H54 (cell line): ENCODE measurements at regions not wholly inside any gene's neighbourhood (a gene's known extent, or its start where the extent isn't known, plus 50 kb on each side); places are given as distances from the start of the nearest gene placed in this dataset.

Source experiments
- DNase-seq: peaks from one replicate; pipeline ENCODE4 v3.0.0; 2011; ENCODE audit warnings: low spot score, mixed read lengths; ENCODE audit not compliant: insufficient read length
- FAIRE-seq: peaks from 3 replicates; lab custom pipeline; 2011; peaks lifted over from hg19 to GRCh38; lab: Jason Lieb, UNC
- POLR2A ChIP-seq: IDR thresholded peaks from 2 replicates; pipeline ENCODE4 v1.6.1; 2011; ENCODE audit warnings: low read depth, mild to moderate bottlenecking, low read length

DNA sequence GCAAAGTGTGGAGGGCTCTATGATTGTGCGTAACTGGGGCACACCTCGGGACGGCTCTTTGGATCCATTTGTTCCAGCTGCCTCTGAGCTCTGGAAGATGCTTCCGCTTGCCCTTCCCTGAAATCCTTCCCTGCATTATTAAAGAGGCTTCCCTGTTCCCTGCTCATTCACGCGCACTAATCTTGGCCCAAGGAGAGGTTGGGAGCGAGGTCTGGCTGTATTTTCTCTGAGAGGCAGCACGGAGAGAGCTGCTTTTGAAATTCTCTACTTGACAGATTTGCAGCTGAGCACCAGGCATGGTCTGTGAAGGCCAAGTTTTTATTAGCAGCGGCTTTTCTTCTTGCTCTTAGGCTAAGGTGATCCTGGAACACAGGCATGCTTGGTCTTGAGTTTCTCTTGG lies 94.8 kb upstream of the NTM start:
- TF ChIP-seq POLR2A = no peak
- FAIRE-seq (no peak), DNase-seq (no peak)

GRCh38 chr11:131278472-131278871 lies 91.9 kb upstream of the NTM start:
- DNase-seq (no peak), FAIRE-seq (no peak)
- TF ChIP-seq POLR2A = no peak

DNA sequence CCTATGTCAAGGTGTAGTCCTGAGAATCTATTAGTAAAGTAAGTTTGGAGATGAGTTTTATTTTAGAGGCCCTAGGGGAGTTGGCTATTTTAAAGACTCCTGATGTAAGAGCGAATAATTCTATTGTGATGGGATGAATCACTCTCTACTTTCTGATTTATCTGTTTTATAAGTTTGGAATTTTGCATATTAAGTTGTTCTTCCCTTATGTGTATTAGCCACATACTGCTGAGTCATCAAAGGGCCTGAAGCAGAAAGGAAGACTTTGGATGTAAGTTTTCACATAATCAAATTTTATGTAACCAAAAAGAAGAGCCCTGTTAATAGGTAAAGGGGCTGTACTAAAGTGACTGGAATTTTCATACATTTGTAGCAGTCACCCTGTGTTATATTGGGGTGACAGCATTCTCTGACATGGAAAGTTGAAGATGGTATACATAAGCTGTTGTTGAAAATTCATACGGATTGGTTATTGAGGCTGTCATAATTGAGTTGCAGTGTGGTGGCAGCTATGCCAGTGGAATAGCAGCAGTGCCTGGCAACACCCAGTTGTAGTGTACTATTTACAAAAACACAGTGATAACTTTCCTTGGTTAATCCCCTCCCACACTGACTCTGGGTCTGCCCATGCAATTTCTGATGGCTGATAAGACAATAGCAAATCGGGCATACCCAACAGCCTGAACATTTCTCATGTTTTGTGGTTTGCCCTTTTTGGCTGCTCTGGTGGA lies 90.6 kb upstream of the NTM start:
- TF ChIP-seq POLR2A = no peak
- DNase-seq (no peak), FAIRE-seq (no peak)

- DNase-seq (no peak), FAIRE-seq (no peak)
- TF ChIP-seq POLR2A = no peak
Observed at GRCh38 chr11:131281316-131281715, 89.1 kb upstream of the NTM start.

DNA sequence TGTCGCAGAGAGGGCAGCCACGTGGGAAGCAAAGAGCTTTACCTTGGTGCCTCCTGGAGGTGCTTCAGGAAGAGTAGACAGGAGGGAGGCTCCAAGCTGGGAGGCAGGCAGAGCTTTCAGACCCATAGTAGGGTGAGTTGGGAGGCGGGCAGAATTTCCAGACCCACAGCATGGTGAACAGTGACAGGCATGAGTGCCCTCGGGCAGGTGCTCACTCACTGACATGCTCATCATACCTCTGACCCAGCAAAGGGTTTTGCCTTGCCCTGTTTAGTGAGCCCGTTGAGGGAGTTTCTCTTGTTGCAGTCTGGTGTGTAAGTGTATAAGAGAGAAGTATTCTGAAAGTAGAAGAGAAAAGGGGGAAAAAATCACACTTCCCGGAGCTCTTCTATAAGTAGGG lies 86.4 kb upstream of the NTM start:
- no peak for TF ChIP-seq POLR2A
- FAIRE-seq = no peak
- no peak for DNase-seq

- TF ChIP-seq POLR2A = no peak
- no peak for FAIRE-seq
- DNase-seq = no peak
Observed at GRCh38 chr11:131288521-131289091, 81.8 kb upstream of the NTM start.

DNA sequence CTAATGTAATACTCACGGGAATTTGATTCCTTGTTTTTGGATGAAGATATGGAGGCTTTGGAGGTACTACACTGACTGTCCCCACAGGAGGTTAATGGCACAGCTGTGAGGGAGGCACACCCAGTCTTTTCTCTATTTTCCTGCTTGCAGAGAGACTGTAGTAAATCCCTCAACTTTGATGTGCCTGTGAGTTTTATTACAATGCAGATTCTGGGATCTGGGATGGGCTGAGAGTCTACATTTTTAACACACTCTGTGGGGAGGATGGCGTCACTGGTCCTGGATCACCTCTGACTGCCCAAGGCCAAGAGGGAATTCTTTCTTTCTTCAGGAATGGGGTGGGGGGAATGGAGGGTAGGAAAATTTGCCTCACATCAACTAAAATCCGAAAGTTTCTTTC lies 80.2 kb upstream of the NTM start:
- FAIRE-seq (no peak), DNase-seq (no peak)
- no peak for TF ChIP-seq POLR2A

GRCh38 chr11:131295986-131296385 lies 74.4 kb upstream of the NTM start:
- TF ChIP-seq POLR2A = no peak
- no peak for FAIRE-seq
- no peak for DNase-seq

GRCh38 chr11:131297441-131297840 lies 73.0 kb upstream of the NTM start:
- DNase-seq (no peak), FAIRE-seq (no peak)
- TF ChIP-seq POLR2A = no peak

DNA sequence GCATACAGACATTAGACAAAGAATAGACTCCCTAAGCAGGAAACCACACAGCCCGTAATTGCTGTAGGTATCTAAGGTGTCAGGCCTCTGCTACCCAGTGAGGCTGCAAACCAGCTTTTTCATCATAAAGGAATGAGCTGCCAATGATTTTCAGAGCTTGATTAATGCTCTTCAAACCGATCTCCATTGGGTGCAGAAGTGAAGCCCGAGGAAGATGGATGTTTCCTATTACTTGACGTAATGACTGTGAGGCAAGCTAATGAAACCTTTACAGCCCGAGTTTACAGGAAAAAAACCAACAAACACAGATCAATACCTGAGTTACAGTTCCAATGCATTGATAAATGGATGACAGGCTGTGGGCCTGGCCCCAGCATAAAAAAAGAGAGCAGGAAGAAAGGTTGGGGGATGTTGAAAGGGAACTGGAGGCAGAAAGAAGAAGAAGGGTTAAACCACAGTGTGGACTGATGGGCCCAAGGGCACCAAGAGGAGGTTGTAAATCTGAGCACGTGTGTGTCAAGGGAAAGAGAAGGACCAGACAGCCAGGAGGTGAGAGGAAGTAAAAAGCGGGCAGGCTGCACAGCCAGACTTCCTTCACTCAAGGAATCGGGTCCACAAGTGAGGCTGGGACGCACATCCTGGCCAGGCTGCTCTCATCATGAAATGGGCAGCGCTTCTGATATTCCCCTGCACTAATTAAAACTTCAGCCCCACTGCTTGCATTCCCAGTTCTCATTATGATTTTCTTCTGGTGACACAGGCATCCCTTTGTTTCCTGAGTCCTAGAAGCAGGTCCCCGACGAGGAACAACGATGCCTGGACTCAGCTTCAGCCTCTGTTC lies 70.6 kb upstream of the NTM start:
- no peak for TF ChIP-seq POLR2A
- DNase-seq (no peak), FAIRE-seq (no peak)

DNA sequence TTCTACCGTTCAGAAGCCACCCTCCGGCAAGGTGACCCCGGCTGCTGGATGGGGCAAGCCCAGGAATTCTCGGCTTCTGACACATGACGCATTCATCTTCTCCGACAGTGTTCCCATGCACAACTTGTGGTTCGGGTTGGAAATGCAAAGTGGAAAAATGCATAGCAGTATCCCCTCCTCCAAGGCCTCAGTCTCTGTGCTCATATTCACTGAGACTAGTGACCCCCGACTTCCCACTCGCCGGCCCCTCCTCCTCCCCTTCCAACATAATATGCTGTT lies 70.0 kb upstream of the NTM start:
- TF ChIP-seq POLR2A = no peak
- FAIRE-seq = no peak

DNA sequence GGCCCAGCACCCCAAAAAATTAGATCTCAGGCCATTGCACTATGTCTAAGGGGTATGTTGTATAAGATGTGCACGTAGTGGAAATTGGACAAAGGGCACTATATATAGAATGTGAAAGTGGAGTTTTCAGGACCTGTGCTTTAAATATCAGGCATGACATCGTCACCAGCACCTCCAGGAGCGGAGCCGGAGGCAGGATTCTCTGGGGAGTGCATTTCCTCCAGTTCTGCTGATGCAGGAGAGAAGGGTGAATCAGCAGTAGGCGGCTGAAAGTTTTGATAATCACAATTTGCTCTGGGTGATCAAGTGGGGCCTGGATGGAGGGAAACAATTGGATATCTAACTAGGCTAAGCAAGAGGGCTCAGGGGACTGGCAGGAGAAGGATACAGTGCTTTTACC lies 69.1 kb upstream of the NTM start:
- DNase-seq (no peak), FAIRE-seq (no peak)
- no peak for TF ChIP-seq POLR2A

More for the DNA sequence above, 70.0 kb upstream of the NTM start:
- no peak for DNase-seq

DNA sequence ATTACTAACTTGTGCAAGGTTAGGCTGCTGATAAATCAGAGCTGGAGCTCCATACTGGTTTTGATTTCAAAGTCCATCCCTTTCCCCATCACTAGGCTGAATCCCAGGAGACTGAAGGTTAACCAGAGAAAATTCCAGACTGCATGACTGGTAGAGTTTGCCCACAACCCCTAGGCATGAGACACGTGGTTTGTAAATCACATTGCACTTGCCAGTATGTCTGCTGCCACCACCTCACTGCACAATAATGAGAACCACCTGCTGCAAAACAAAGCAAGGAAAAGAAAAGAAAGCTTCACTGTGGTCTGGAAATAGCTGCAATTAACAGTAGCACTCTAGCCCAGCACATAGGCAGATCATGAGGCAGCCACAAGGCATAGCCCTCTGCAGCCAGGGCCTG lies 67.6 kb upstream of the NTM start:
- FAIRE-seq = no peak
- DNase-seq = no peak
- no peak for TF ChIP-seq POLR2A

DNA sequence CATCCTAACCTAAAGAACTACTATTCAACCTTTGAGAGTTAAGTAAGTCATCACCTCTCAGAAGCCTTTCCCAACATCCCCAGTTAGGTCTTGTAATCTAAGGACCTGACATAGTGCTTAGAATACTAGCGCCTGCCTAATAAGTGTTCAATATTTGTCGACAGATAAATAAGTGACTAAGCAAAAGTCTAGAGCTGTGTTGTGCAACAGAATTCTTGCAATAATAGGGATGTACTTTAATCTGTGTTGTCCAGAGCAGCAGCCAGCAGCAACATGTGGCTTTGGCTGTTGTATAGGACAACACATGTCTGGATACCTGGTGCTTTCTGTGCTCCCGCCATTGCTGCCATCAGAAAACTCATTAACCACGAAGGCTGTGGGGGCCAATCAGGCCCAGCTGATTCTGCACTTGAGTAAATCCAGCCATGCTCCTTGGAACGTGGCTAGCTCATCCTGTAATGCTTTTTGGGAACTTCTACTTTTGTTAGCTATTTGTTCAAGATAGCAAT lies 66.8 kb upstream of the NTM start:
- no peak for TF ChIP-seq POLR2A
- DNase-seq (no peak), FAIRE-seq (no peak)

DNA sequence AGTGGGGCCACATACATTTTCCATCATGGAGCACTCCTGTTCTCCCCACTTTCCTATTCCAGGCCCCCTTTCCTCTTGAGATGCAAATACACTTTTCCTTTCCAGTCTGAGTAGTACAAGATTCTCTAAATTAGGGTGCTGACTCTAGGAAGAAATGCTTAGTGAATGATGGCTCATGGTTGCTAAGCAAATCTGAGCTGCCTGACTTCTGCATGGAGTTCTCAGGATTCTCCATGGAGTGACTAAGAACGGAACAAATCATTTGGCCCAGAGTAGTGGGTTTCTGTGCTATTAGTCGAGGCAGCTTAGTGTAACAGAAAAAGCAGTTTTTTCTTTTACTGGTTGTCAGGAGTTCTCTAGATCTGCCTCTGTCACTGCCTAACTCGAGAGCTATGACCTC lies 65.4 kb upstream of the NTM start:
- FAIRE-seq = no peak
- no peak for TF ChIP-seq POLR2A
- no peak for DNase-seq
